ENCODE measurements at regions not wholly inside any gene's neighbourhood (a gene's known extent, or its start where the extent isn't known, plus 50 kb on each side); places are given as distances from the start of the nearest gene placed in this dataset.
A peak's percentile ranks its signal among the peaks of the same experiment; 100 is the strongest.

DNA sequence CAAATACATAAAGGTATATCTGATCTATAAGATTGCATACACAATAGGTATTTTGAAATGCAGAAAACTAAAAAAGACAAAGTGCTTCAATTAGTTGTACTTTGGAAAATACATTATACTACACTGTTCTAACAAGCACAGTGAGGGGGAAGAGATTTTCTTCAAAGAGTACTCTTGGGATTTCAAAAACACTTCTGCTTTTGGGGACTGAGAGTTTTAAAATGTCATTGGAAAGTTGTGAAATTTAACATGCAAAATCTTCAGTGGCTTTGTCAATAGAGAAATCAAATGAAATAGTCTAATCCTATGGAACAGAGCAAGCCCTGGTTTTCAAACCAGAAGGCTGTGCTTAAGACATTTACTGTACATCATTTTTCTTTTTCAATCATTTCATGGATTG is 322.2 kb upstream of the SEMA6D start:
- no peaks in the 10 kb centered on the region for H3K9me3 ChIP-seq (ENCODE audit: control insufficient read depth in 4 of 4, low read length in 3 of 4)
- no peak for TF ChIP-seq TAF1 (conservative IDR thresholded peaks at IDR 0.05)
- TF ChIP-seq, protein P1, sequence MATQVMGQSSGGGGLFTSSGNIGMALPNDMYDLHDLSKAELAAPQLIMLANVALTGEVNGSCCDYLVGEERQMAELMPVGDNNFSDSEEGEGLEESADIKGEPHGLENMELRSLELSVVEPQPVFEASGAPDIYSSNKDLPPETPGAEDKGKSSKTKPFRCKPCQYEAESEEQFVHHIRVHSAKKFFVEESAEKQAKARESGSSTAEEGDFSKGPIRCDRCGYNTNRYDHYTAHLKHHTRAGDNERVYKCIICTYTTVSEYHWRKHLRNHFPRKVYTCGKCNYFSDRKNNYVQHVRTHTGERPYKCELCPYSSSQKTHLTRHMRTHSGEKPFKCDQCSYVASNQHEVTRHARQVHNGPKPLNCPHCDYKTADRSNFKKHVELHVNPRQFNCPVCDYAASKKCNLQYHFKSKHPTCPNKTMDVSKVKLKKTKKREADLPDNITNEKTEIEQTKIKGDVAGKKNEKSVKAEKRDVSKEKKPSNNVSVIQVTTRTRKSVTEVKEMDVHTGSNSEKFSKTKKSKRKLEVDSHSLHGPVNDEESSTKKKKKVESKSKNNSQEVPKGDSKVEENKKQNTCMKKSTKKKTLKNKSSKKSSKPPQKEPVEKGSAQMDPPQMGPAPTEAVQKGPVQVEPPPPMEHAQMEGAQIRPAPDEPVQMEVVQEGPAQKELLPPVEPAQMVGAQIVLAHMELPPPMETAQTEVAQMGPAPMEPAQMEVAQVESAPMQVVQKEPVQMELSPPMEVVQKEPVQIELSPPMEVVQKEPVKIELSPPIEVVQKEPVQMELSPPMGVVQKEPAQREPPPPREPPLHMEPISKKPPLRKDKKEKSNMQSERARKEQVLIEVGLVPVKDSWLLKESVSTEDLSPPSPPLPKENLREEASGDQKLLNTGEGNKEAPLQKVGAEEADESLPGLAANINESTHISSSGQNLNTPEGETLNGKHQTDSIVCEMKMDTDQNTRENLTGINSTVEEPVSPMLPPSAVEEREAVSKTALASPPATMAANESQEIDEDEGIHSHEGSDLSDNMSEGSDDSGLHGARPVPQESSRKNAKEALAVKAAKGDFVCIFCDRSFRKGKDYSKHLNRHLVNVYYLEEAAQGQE (IDR thresholded peaks at IDR 0.05) = no peak
- no peak for TF ChIP-seq YY1 (IDR thresholded peaks at IDR 0.05)
- TF ChIP-seq FOXA1 (IDR thresholded peaks at IDR 0.05) = no peak
- TF ChIP-seq JUND (IDR thresholded peaks at IDR 0.05) = no peak
- no peak for TF ChIP-seq HNF4A (conservative IDR thresholded peaks at IDR 0.05)
- TF ChIP-seq EGR1 (IDR thresholded peaks at IDR 0.05; ENCODE audit: low read depth in 2 of 2) = no peak
- no peak for TF ChIP-seq GABPA (IDR thresholded peaks at IDR 0.05 in 1 of 2, conservative IDR thresholded peaks at IDR 0.05 in 1 of 2)
- TF ChIP-seq, protein P2, sequence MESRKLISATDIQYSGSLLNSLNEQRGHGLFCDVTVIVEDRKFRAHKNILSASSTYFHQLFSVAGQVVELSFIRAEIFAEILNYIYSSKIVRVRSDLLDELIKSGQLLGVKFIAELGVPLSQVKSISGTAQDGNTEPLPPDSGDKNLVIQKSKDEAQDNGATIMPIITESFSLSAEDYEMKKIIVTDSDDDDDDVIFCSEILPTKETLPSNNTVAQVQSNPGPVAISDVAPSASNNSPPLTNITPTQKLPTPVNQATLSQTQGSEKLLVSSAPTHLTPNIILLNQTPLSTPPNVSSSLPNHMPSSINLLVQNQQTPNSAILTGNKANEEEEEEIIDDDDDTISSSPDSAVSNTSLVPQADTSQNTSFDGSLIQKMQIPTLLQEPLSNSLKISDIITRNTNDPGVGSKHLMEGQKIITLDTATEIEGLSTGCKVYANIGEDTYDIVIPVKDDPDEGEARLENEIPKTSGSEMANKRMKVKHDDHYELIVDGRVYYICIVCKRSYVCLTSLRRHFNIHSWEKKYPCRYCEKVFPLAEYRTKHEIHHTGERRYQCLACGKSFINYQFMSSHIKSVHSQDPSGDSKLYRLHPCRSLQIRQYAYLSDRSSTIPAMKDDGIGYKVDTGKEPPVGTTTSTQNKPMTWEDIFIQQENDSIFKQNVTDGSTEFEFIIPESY (IDR thresholded peaks at IDR 0.05) = no peak
- no peak for TF ChIP-seq HNF4G (IDR thresholded peaks at IDR 0.05)
- TF ChIP-seq RAD21 (IDR thresholded peaks at IDR 0.05) = no peak
- TF ChIP-seq, protein P3, sequence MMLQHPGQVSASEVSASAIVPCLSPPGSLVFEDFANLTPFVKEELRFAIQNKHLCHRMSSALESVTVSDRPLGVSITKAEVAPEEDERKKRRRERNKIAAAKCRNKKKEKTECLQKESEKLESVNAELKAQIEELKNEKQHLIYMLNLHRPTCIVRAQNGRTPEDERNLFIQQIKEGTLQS (IDR thresholded peaks at IDR 0.05) = no peak
- no peak for TF ChIP-seq FOXA2 (IDR thresholded peaks at IDR 0.05)
- H3K36me3 ChIP-seq (ENCODE audit: control insufficient read depth in 4 of 4, insufficient read depth in 3 of 4, low read depth in 1 of 4, low read length in 3 of 4) = no peaks in the 10 kb centered on the region
- peaks cover 0 to 2% (median 0%) of the 10 kb centered on the region in 4 donors for H3K27me3 ChIP-seq (ENCODE audit: control insufficient read depth in 4 of 4, insufficient read depth in 4 of 4, low read length in 3 of 4)
- DNase-seq (ENCODE audit: low spot score) = no peak
- H3K4me3 ChIP-seq (ENCODE audit: low read depth in 1 of 3, low read length in 3 of 3) = no peak overlapping the region
- H3K9ac ChIP-seq (ENCODE audit: low read depth in 1 of 2, low read length in 2 of 2) = no peak overlapping the region
- H3K4me1 ChIP-seq (ENCODE audit: control insufficient read depth in 4 of 4, insufficient read depth in 4 of 4, low read length in 3 of 4) = no peaks in the 10 kb centered on the region
- H3K27ac ChIP-seq (ENCODE audit: low read depth in 1 of 2, low read length in 2 of 2) = no peak overlapping the region

DNA sequence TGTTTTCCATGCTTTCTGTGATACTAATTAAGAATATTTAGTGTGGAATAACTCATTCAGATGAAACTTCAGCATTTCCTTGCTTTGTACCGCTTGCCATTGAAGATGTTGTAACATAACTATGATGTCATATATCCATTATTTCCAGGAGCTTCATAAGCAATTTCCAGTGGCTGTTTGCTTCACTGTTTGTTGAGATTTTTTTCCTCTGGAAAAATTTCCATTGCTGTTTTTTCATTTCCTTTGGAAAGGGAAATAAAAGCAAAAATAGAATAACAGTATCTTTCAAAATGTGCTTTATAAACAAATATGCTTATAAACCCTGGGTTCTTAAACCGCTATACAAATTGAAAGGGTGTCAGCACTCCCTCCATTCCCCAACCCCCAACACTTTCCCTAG is 319.6 kb upstream of the SEMA6D start:
- TF ChIP-seq RXRA (IDR thresholded peaks at IDR 0.05) (peak in 1 of 2 donors; percentile 7), NR2F2 (IDR thresholded peaks at IDR 0.05) (no peak)
- Histone ChIP-seq H3K9me3 (ENCODE audit: control insufficient read depth in 4 of 4, low read length in 3 of 4) (no peaks in the 10 kb centered on the region), H3K4me3 (ENCODE audit: low read depth in 1 of 3, low read length in 3 of 3) (no peak overlapping the region), H3K4me1 (ENCODE audit: control insufficient read depth in 4 of 4, insufficient read depth in 4 of 4, low read length in 3 of 4) (no peaks in the 10 kb centered on the region), H3K9ac (ENCODE audit: low read depth in 1 of 2, low read length in 2 of 2) (no peak overlapping the region), H3K27ac (ENCODE audit: low read depth in 1 of 2, low read length in 2 of 2) (no peak overlapping the region), H3K27me3 (ENCODE audit: control insufficient read depth in 4 of 4, insufficient read depth in 4 of 4, low read length in 3 of 4) (no peaks in the 10 kb centered on the region), H3K36me3 (ENCODE audit: control insufficient read depth in 4 of 4, insufficient read depth in 3 of 4, low read depth in 1 of 4, low read length in 3 of 4) (no peaks in the 10 kb centered on the region)
- WGBS = 79% methylated on average over 2 of the region's 2 CpGs
- no peak for DNase-seq (ENCODE audit: low spot score)

DNA sequence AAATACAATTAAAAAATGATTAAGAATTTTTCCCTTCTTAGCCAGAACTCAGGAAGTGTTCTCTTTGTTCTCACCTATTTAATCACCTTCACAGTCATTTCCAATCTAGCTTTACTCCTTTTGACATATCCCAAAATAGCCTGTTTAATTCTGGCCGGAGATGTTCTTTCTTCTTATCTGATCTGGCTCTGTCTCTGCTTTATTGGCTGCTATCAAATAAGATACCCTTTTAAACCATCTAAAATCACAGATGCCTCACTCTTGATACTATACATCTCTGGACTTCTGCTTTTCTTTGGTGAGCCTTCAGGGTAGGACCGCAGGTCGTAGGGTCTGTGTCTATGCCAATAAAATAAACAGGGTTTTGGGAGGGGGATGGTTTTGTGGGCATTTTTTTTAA is 319.2 kb upstream of the SEMA6D start:
- DNase-seq (ENCODE audit: low spot score) = no peak
- H3K9ac ChIP-seq (ENCODE audit: low read depth in 1 of 2, low read length in 2 of 2) = no peak overlapping the region
- H3K27me3 ChIP-seq (ENCODE audit: control insufficient read depth in 4 of 4, insufficient read depth in 4 of 4, low read length in 3 of 4) = no peaks in the 10 kb centered on the region
- H3K4me3 ChIP-seq (ENCODE audit: low read depth in 1 of 3, low read length in 3 of 3) = no peak overlapping the region
- WGBS = 48% methylated on average over 3 of the region's 3 CpGs
- H3K27ac ChIP-seq (ENCODE audit: low read depth in 1 of 2, low read length in 2 of 2) = peak overlapping the region in 1 of 2 donors; percentile 7
- H3K4me1 ChIP-seq (ENCODE audit: control insufficient read depth in 4 of 4, insufficient read depth in 4 of 4, low read length in 3 of 4) = no peaks in the 10 kb centered on the region
- H3K36me3 ChIP-seq (ENCODE audit: control insufficient read depth in 4 of 4, insufficient read depth in 3 of 4, low read depth in 1 of 4, low read length in 3 of 4) = no peaks in the 10 kb centered on the region
- no peaks in the 10 kb centered on the region for H3K9me3 ChIP-seq (ENCODE audit: control insufficient read depth in 4 of 4, low read length in 3 of 4)
- TF ChIP-seq GABPA (IDR thresholded peaks at IDR 0.05 in 1 of 2, conservative IDR thresholded peaks at IDR 0.05 in 1 of 2) (no peak), TAF1 (conservative IDR thresholded peaks at IDR 0.05) (no peak), FOXA2 (IDR thresholded peaks at IDR 0.05) (no peak), NR2F2 (IDR thresholded peaks at IDR 0.05) (no peak), JUND (IDR thresholded peaks at IDR 0.05) (no peak), YY1 (IDR thresholded peaks at IDR 0.05) (no peak), HNF4A (conservative IDR thresholded peaks at IDR 0.05) (no peak)
- TF ChIP-seq, protein P2 (IDR thresholded peaks at IDR 0.05) = no peak
- TF ChIP-seq, protein P4, sequence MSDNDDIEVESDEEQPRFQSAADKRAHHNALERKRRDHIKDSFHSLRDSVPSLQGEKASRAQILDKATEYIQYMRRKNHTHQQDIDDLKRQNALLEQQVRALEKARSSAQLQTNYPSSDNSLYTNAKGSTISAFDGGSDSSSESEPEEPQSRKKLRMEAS (IDR thresholded peaks at IDR 0.05) = no peak
- TF ChIP-seq, protein P1 (IDR thresholded peaks at IDR 0.05) = no peak
